SU-DHL-6 (cell line): ENCODE measurements at regions not wholly inside any gene's neighbourhood (a gene's known extent, or its start where the extent isn't known, plus 50 kb on each side); places are given as distances from the start of the nearest gene placed in this dataset.

Experiments used
- EZH2phosphoT487 ChIP-seq: fragments of 200-600 bp; sonication (generic), shearing (Covaris generic); conservative IDR thresholded peaks from 2 replicates; pipeline ENCODE4 v1.6.1; 2018; ENCODE audit warnings: mild to moderate bottlenecking, antibody characterized with exemption, low read length, moderate library complexity, mixed read lengths
- TF ChIP-seq, protein P1 (sequence below): fragments of 200-600 bp; sonication (generic); IDR thresholded peaks from one replicate; pipeline ENCODE4 v1.5.1; 2017; ENCODE audit warnings: antibody characterized with exemption, mild to moderate bottlenecking, low read length, moderate library complexity; ENCODE audit not compliant: insufficient read depth, poor library complexity, severe bottlenecking

GRCh38 chr1:216900116-216900620 is 176.9 kb upstream of the ESRRG start:
- TF ChIP-seq, protein P1, sequence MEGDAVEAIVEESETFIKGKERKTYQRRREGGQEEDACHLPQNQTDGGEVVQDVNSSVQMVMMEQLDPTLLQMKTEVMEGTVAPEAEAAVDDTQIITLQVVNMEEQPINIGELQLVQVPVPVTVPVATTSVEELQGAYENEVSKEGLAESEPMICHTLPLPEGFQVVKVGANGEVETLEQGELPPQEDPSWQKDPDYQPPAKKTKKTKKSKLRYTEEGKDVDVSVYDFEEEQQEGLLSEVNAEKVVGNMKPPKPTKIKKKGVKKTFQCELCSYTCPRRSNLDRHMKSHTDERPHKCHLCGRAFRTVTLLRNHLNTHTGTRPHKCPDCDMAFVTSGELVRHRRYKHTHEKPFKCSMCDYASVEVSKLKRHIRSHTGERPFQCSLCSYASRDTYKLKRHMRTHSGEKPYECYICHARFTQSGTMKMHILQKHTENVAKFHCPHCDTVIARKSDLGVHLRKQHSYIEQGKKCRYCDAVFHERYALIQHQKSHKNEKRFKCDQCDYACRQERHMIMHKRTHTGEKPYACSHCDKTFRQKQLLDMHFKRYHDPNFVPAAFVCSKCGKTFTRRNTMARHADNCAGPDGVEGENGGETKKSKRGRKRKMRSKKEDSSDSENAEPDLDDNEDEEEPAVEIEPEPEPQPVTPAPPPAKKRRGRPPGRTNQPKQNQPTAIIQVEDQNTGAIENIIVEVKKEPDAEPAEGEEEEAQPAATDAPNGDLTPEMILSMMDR, result no peak
- TF ChIP-seq EZH2phosphoT487, result no peak
